Smooth muscle cell (in vitro differentiated cells): ENCODE measurements at regions not wholly inside any gene's neighbourhood (a gene's known extent, or its start where the extent isn't known, plus 50 kb on each side); places are given as distances from the start of the nearest gene placed in this dataset.

Source experiments
- DNase-seq: peaks from one replicate; lab custom pipeline; 2025; ENCODE audit not compliant: unreplicated experiment; lab: John Stamatoyannopoulos, UW
- H2AFZ ChIP-seq: fragments of 200-600 bp; sonication (generic); 2 replicates; pipeline ENCODE4 v1.6.0; 2016; ENCODE audit warnings: antibody characterized with exemption, low read depth, mild to moderate bottlenecking
- H3F3A ChIP-seq: fragments of 200-600 bp; sonication (generic); 2 replicates; pipeline ENCODE4 v1.6.0; 2017; ENCODE audit warnings: antibody characterized with exemption, low read depth
- H3K27ac ChIP-seq: fragments of 200-600 bp; sonication (generic); 2 replicates; pipeline ENCODE4 v1.5.1; 2016; ENCODE audit warnings: low read depth, mild to moderate bottlenecking
- H3K27me3 ChIP-seq: fragments of 200-600 bp; sonication (generic); 2 replicates; pipeline ENCODE4 v1.6.1; 2016; ENCODE audit warnings: low read depth, mild to moderate bottlenecking
- H3K36me3 ChIP-seq: fragments of 200-600 bp; sonication (generic); 2 replicates; pipeline ENCODE4 v1.5.1; 2016; ENCODE audit warnings: low read depth
- H3K4me1 ChIP-seq: fragments of 200-600 bp; sonication (generic); 2 replicates; pipeline ENCODE4 v1.5.1; 2016; ENCODE audit warnings: low read depth
- H3K4me2 ChIP-seq: fragments of 200-600 bp; sonication (generic); 2 replicates; pipeline ENCODE4 v1.6.0; 2016; ENCODE audit warnings: mild to moderate bottlenecking
- H3K4me3 ChIP-seq: fragments of 200-600 bp; sonication (generic); 2 replicates; pipeline ENCODE4 v1.5.1; 2016; ENCODE audit warnings: mild to moderate bottlenecking
- H3K79me2 ChIP-seq: fragments of 200-600 bp; sonication (generic); 2 replicates; pipeline ENCODE4 v1.6.0; 2016; ENCODE audit warnings: low read depth, mild to moderate bottlenecking
- H3K9ac ChIP-seq: fragments of 200-600 bp; sonication (generic); 2 replicates; pipeline ENCODE4 v1.6.0; 2016; ENCODE audit warnings: low read depth
- H3K9me3 ChIP-seq: fragments of 200-600 bp; sonication (generic); replicated peaks from 2 replicates; pipeline ENCODE4 v1.5.1; 2016; ENCODE audit warnings: low read depth
- H4K20me1 ChIP-seq: fragments of 200-600 bp; sonication (generic); 2 replicates; pipeline ENCODE4 v1.6.0; 2016; ENCODE audit warnings: low read depth
- WGBS: methylation state at CpG from one replicate; pipeline ENCODE4 v1.1.7; 2016; ENCODE audit warnings: low lambda C conversion rate; 5-methylcytosine and 5-hydroxymethylcytosine counted together
- TF ChIP-seq, protein P1 (sequence below): fragments of 200-600 bp; sonication (generic); IDR thresholded peaks from 2 replicates; pipeline ENCODE4 v1.5.1; 2017; ENCODE audit warnings: borderline replicate concordance, mild to moderate bottlenecking, antibody characterized with exemption; ENCODE audit not compliant: insufficient read depth, poor library complexity, severe bottlenecking

GRCh38 chrX:13128104-13128503 lies 83.7 kb upstream of the FAM9C start:
- no peak overlapping the region for H2AFZ ChIP-seq
- TF ChIP-seq, protein P1, sequence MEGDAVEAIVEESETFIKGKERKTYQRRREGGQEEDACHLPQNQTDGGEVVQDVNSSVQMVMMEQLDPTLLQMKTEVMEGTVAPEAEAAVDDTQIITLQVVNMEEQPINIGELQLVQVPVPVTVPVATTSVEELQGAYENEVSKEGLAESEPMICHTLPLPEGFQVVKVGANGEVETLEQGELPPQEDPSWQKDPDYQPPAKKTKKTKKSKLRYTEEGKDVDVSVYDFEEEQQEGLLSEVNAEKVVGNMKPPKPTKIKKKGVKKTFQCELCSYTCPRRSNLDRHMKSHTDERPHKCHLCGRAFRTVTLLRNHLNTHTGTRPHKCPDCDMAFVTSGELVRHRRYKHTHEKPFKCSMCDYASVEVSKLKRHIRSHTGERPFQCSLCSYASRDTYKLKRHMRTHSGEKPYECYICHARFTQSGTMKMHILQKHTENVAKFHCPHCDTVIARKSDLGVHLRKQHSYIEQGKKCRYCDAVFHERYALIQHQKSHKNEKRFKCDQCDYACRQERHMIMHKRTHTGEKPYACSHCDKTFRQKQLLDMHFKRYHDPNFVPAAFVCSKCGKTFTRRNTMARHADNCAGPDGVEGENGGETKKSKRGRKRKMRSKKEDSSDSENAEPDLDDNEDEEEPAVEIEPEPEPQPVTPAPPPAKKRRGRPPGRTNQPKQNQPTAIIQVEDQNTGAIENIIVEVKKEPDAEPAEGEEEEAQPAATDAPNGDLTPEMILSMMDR = no peak
- no peak overlapping the region for H3K9ac ChIP-seq
- DNase-seq = no peak
- H3K27ac ChIP-seq = no peak overlapping the region
- H3K27me3 ChIP-seq = no peaks in the 10 kb centered on the region
- no peak overlapping the region for H3K4me3 ChIP-seq
- H3K4me1 ChIP-seq = peaks cover 9% of the 10 kb centered on the region
- H3K79me2 ChIP-seq = no peaks in the 10 kb centered on the region
- H3F3A ChIP-seq = peaks cover 4% of the 10 kb centered on the region
- H3K9me3 ChIP-seq = no peaks in the 10 kb centered on the region
- no peaks in the 10 kb centered on the region for H3K36me3 ChIP-seq
- H3K4me2 ChIP-seq = no peak overlapping the region
- H4K20me1 ChIP-seq = no peaks in the 10 kb centered on the region

GRCh38 chrX:13126775-13127174 lies 82.4 kb upstream of the FAM9C start:
- no peak overlapping the region for H3K9ac ChIP-seq
- 27% methylated on average over 3 of the region's 3 CpGs for WGBS
- no peaks in the 10 kb centered on the region for H3K9me3 ChIP-seq
- no peaks in the 10 kb centered on the region for H4K20me1 ChIP-seq
- no peaks in the 10 kb centered on the region for H3K79me2 ChIP-seq
- H3K36me3 ChIP-seq = no peaks in the 10 kb centered on the region
- TF ChIP-seq, protein P1 = no peak
- H3K27ac ChIP-seq = peak overlapping the region; percentile 21
- peak overlapping the region; percentile 11 for H2AFZ ChIP-seq
- H3F3A ChIP-seq = peaks cover 1% of the 10 kb centered on the region
- H3K4me2 ChIP-seq = no peak overlapping the region
- H3K4me3 ChIP-seq = no peak overlapping the region
- no peaks in the 10 kb centered on the region for H3K27me3 ChIP-seq
- peaks cover 6% of the 10 kb centered on the region for H3K4me1 ChIP-seq
- no peak for DNase-seq

GRCh38 chrX:13125188-13125587 lies 80.8 kb upstream of the FAM9C start:
- Histone ChIP-seq H3K79me2 (no peaks in the 10 kb centered on the region), H3K27me3 (no peaks in the 10 kb centered on the region), H3K27ac (no peak overlapping the region), H3K4me3 (no peak overlapping the region), H4K20me1 (no peaks in the 10 kb centered on the region), H3K36me3 (no peaks in the 10 kb centered on the region), H3K4me1 (peaks cover 4% of the 10 kb centered on the region), H3F3A (no peaks in the 10 kb centered on the region), H3K4me2 (no peak overlapping the region), H3K9me3 (no peaks in the 10 kb centered on the region), H2AFZ (no peak overlapping the region), H3K9ac (no peak overlapping the region)
- TF ChIP-seq, protein P1 = no peak
- 73% methylated on average over 2 of the region's 2 CpGs for WGBS
- no peak for DNase-seq

DNA sequence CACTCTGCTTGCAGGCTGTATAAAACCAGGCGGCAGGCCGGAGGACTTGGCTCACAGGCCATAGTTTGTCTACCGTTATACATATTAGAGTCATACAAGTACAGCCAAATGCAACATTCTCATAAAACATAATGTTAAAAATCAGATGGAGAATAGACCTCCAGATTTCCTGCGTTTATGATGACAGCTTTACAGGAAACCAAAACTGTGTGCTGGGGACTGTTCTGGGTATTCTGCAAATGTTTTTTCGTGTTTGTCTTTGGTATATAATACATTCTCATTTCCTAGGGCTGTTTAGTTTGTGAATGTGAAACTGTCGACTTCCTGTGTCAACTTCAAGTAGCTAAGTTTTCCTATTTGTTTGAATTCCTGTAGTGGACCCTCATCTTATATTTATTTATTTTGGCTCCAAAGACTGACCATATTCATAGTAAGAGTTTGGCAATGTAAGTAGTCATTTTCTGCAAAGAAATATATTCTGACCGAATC lies 79.5 kb upstream of the FAM9C start:
- Histone ChIP-seq H3K36me3 (no peaks in the 10 kb centered on the region), H3K27ac (no peak overlapping the region), H3K79me2 (no peaks in the 10 kb centered on the region), H3K4me3 (no peak overlapping the region), H3K4me1 (peaks cover 11% of the 10 kb centered on the region), H4K20me1 (no peaks in the 10 kb centered on the region), H3K4me2 (no peak overlapping the region), H3K9me3 (no peaks in the 10 kb centered on the region), H3K9ac (no peak overlapping the region), H3F3A (peaks cover 2% of the 10 kb centered on the region), H2AFZ (peak overlapping the region; percentile 52), H3K27me3 (no peaks in the 10 kb centered on the region)
- no peak for DNase-seq
- WGBS = 72% methylated on average over 7 of the region's 7 CpGs
- TF ChIP-seq, protein P1 = no peak
